ENCODE measurements at regions not wholly inside any gene's neighbourhood (a gene's known extent, or its start where the extent isn't known, plus 50 kb on each side); places are given as distances from the start of the nearest gene placed in this dataset.
"Not testable (repeated sequence)": the region's sequence is repeated elsewhere in the genome, so short reads cannot be mapped to it uniquely, and the experiment has no call there.

DNA sequence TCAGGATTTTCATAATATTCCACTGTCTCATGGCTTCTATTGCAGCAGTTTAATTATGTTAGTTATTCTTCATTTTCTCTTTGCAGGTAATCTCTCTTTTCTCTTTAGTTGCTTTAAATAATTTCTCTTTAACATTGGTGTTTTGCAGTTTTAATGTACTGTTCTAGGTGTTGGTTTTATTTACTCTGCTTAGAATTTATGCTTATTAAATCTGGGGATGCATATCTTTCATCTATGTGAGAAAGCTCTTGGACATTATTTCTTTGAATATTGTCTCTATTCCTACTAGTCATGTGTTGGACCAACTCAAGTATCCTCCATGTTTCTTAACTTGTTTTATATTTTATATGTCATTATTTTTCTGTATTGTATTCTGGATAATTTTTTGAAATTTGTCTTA, 218.7 kb upstream of the TUT7 start:
- CTCF ChIA-PET = no interaction called here
- Mint-ChIP-seq H3K4me3 (no peak overlapping the region), H3K9me3 (no peaks in the 10 kb centered on the region), H3K27me3 (no peaks in the 10 kb centered on the region), H3K27ac (no peak overlapping the region), H3K4me1 (no peaks in the 10 kb centered on the region), H3K36me3 (no peaks in the 10 kb centered on the region)
- no peak for DNase-seq

GRCh38 chr9:86565603-86566002, 211.4 kb upstream of the TUT7 start:
- H3K4me3 Mint-ChIP-seq, H3K4me1 Mint-ChIP-seq, H3K36me3 Mint-ChIP-seq, H3K27me3 Mint-ChIP-seq, H3K9me3 Mint-ChIP-seq, CTCF ChIA-PET, H3K27ac Mint-ChIP-seq, DNase-seq: not testable (repeated sequence)

GRCh38 chr9:86563936-86564335, 209.7 kb upstream of the TUT7 start:
- H3K4me3 Mint-ChIP-seq = no peak overlapping the region
- CTCF ChIA-PET = no interaction called here
- H3K4me1 Mint-ChIP-seq = no peaks in the 10 kb centered on the region
- H3K9me3 Mint-ChIP-seq = peaks cover 7% of the 10 kb centered on the region
- H3K27me3 Mint-ChIP-seq = no peaks in the 10 kb centered on the region
- H3K36me3 Mint-ChIP-seq = no peaks in the 10 kb centered on the region
- DNase-seq = no peak
- no peak overlapping the region for H3K27ac Mint-ChIP-seq

DNA sequence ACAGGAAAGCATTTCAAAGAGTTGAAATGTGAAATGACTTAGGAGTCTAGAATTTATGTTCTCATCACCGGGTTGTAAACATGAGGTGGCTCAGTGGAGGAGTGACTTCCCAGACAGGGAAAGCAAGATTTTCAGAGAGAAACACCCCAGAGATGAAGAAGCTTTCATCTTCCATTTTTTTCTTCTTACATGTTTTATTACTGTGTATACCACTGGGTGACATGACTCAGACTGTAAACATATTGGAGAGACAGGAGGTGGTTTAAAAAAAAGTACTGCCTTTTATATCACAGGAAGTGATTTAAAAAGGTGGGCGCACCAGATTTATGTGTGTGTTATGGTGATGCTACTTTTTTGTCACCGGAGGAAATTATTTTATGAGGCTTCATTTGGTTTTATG, 209.1 kb upstream of the TUT7 start:
- H3K27me3 Mint-ChIP-seq = no peaks in the 10 kb centered on the region
- no peak overlapping the region for H3K4me3 Mint-ChIP-seq
- DNase-seq = no peak
- peaks cover 7% of the 10 kb centered on the region for H3K9me3 Mint-ChIP-seq
- no peaks in the 10 kb centered on the region for H3K36me3 Mint-ChIP-seq
- no peaks in the 10 kb centered on the region for H3K4me1 Mint-ChIP-seq
- CTCF ChIA-PET = no interaction called here
- H3K27ac Mint-ChIP-seq = no peak overlapping the region

DNA sequence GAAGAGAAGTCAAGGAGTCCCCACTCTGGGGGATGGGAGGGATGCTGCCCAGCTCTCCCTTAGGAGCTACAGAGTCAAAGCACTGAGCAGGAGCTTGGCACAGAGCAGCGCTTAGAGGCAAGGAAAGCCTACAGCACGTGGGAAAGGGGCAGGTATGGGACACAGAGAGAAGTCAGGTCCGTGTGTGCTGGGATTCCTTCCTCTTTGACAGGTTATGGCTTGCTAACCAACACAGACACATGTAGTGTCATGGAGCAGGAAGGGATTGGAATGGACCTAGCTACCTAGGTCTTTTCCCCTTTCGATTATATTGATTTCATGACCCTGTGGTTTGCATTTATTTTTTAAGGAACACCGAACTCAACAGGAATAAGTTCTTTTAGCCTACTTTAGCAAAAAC, 208.5 kb upstream of the TUT7 start:
- Mint-ChIP-seq H3K27me3 (no peaks in the 10 kb centered on the region), H3K27ac (no peak overlapping the region), H3K4me3 (no peak overlapping the region), H3K36me3 (no peaks in the 10 kb centered on the region), H3K9me3 (peaks cover 7% of the 10 kb centered on the region), H3K4me1 (no peaks in the 10 kb centered on the region)
- DNase-seq = no peak
- CTCF ChIA-PET = no interaction called here

DNA sequence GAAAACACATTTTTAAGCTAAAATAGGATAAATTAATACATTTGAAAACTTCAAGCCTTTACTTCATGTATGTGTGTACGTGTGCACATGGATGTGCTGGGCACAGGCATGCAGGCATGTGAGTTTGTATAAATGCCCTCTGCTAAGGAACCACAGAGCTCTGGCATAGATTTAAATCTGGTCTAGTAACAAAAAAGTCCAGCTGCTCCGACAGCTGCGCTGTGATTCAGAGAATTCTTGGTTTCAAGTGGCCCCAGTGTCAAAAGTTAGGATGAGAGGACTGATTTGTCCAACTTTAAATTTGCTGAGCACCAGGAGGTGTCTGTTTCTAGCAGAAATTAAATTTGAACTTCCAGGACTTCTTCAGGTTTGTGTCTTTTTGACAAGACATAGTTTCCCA, 203.7 kb upstream of the TUT7 start:
- no peaks in the 10 kb centered on the region for H3K9me3 Mint-ChIP-seq
- CTCF ChIA-PET = no interaction called here
- H3K36me3 Mint-ChIP-seq = no peaks in the 10 kb centered on the region
- no peak for DNase-seq
- H3K4me1 Mint-ChIP-seq = no peaks in the 10 kb centered on the region
- H3K4me3 Mint-ChIP-seq = no peak overlapping the region
- H3K27ac Mint-ChIP-seq = no peak overlapping the region
- H3K27me3 Mint-ChIP-seq = peaks cover 4% of the 10 kb centered on the region

DNA sequence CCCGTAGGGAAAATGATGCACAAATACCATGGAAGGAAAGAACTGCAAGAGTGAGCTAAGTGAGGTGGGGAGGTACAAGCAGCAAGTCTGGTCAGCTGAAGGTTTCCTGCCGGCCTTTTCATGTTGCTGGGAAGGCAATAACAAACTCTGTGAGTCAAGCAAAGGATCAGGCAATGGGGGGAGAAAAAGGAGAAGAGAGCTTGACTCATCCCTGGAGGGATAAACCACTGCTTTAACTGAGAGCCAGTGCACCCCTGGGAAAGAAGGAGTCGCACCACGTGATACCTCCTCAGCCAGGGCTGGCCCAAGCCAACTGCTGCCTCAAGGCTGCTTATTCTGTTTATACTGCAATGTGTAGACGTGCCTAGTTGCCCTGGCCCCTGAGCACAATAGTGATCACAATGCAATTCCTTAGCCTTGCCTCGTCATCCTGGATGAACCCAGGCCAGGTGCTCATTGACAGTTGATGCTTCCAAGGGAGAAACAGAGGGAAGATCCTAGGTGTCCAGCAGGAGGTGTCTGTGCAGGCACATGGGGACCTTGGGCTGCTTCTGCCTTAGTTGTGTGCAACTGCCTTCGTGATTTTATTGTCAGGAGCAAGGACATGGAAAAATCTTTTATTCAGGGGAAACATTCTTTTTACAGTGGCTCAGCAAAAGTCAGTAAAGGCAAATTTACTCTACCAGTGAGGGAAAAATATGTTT, 203.0 kb upstream of the TUT7 start:
- no peak overlapping the region for H3K27ac Mint-ChIP-seq
- CTCF ChIA-PET = no interaction called here
- peaks cover 4% of the 10 kb centered on the region for H3K27me3 Mint-ChIP-seq
- DNase-seq = no peak
- no peak overlapping the region for H3K4me3 Mint-ChIP-seq
- no peaks in the 10 kb centered on the region for H3K36me3 Mint-ChIP-seq
- no peaks in the 10 kb centered on the region for H3K9me3 Mint-ChIP-seq
- H3K4me1 Mint-ChIP-seq = no peaks in the 10 kb centered on the region

GRCh38 chr9:86555661-86556060, 201.5 kb upstream of the TUT7 start:
- no peaks in the 10 kb centered on the region for H3K9me3 Mint-ChIP-seq
- no peak overlapping the region for H3K4me3 Mint-ChIP-seq
- DNase-seq = no peak
- no peaks in the 10 kb centered on the region for H3K36me3 Mint-ChIP-seq
- H3K27ac Mint-ChIP-seq = no peak overlapping the region
- CTCF ChIA-PET = no interaction called here
- no peaks in the 10 kb centered on the region for H3K4me1 Mint-ChIP-seq
- peaks cover 4% of the 10 kb centered on the region for H3K27me3 Mint-ChIP-seq

GRCh38 chr9:86550401-86550800, 196.2 kb upstream of the TUT7 start:
- H3K4me1 Mint-ChIP-seq = no peaks in the 10 kb centered on the region
- CTCF ChIA-PET = no interaction called here
- peaks cover 4% of the 10 kb centered on the region for H3K27me3 Mint-ChIP-seq
- H3K27ac Mint-ChIP-seq = no peak overlapping the region
- no peaks in the 10 kb centered on the region for H3K36me3 Mint-ChIP-seq
- no peak overlapping the region for H3K4me3 Mint-ChIP-seq
- no peaks in the 10 kb centered on the region for H3K9me3 Mint-ChIP-seq
- no peak for DNase-seq

DNA sequence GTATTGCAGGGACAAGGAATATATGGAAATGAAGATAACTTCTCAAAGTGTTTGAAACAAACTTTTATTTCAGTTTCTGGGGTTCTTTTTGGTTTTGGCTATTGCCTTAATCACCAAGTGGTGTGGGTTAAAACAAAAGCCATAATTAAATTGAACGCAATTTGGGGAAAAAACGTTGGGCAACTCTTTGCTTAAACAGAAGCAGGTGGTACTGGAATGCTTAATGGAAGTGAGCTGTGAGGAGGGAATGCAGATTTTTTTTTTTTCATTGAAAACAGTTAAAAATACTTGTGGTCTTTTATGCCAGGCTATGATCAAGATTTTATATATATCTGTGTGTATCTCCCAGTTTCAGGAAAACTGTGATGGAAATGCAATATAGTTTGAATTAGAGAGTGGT, 195.7 kb upstream of the TUT7 start:
- Mint-ChIP-seq H3K27me3 (peaks cover 4% of the 10 kb centered on the region), H3K4me3 (no peak overlapping the region), H3K9me3 (no peaks in the 10 kb centered on the region), H3K27ac (no peak overlapping the region), H3K4me1 (no peaks in the 10 kb centered on the region), H3K36me3 (no peaks in the 10 kb centered on the region)
- DNase-seq = no peak
- CTCF ChIA-PET = no interaction called here

- Mint-ChIP-seq H3K27ac (no peak overlapping the region), H3K27me3 (peaks cover 4% of the 10 kb centered on the region), H3K4me1 (no peaks in the 10 kb centered on the region), H3K4me3 (no peak overlapping the region), H3K36me3 (no peaks in the 10 kb centered on the region), H3K9me3 (no peaks in the 10 kb centered on the region)
- no peak for DNase-seq
- CTCF ChIA-PET = no interaction called here
These were observed 195.2 kb upstream of the TUT7 start for GRCh38 chr9:86549401-86549811.

DNA sequence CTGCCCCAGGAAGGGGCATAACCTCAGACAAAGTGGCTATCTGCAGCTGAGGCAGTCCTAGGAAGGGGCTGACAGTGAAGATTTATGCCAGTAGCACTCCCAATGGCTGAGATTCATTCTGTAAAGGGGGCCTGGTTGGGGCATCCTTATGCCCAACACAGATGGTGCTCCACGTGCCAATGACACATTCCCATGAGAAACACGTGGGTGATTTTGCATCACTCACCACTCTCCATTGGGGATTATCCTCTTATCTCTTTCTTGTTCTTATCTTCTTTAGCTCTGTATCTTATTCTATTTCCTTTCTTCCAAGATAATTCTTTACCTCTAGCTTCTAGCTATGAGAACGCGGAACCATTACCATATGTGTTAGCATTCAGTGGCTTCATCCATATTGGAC, 194.0 kb upstream of the TUT7 start:
- Mint-ChIP-seq H3K27ac (no peak overlapping the region), H3K27me3 (no peaks in the 10 kb centered on the region), H3K36me3 (no peaks in the 10 kb centered on the region), H3K9me3 (no peaks in the 10 kb centered on the region), H3K4me1 (no peaks in the 10 kb centered on the region), H3K4me3 (no peak overlapping the region)
- DNase-seq = no peak
- CTCF ChIA-PET = no interaction called here

- Mint-ChIP-seq H3K4me1 (no peaks in the 10 kb centered on the region), H3K36me3 (no peaks in the 10 kb centered on the region), H3K4me3 (no peak overlapping the region), H3K9me3 (no peaks in the 10 kb centered on the region), H3K27ac (no peak overlapping the region), H3K27me3 (no peaks in the 10 kb centered on the region)
- no peak for DNase-seq
- CTCF ChIA-PET = no interaction called here
These were observed 193.4 kb upstream of the TUT7 start for GRCh38 chr9:86547571-86547970.

DNA sequence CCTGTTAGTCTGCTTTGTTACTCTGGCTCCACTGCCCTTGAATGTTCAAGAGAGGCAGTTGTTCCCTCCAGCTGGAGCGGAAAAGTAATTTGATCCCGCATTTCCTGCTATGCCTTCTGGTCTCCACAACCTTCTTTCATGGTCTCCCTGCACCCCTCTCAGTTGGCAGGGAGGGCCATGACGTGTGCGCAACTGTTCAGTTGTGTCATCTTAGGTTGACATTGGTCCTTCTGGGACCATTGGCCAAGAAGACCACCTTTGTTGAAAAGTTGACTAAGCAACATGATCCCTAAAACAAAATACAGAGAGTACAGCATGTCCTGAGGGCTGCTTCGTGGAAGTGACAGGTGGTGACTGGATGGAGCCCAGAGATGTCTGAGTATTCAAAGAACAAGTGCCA, 192.5 kb upstream of the TUT7 start:
- no peak overlapping the region for H3K4me3 Mint-ChIP-seq
- no peak for DNase-seq
- H3K9me3 Mint-ChIP-seq = no peaks in the 10 kb centered on the region
- CTCF ChIA-PET = no interaction called here
- no peaks in the 10 kb centered on the region for H3K4me1 Mint-ChIP-seq
- no peaks in the 10 kb centered on the region for H3K36me3 Mint-ChIP-seq
- no peak overlapping the region for H3K27ac Mint-ChIP-seq
- H3K27me3 Mint-ChIP-seq = no peaks in the 10 kb centered on the region

DNA sequence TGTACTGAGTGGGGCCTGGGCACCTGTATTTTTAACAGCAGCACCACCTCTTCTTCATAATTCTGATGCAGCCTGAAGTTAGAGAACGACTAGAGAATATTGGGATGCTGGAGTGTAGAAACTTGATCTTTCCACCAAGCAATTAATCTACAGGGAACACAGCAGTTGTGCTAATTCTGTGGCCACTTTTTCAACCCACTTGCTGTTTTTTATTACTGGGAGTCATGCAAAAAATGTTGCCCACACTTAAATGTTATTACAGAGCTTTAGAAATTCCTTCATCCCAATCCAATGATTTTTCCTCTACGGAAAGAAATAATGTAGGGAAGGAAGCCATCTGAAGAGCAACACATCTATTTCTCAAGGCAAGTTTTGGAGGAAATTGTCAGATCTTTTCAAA, 190.9 kb upstream of the TUT7 start:
- no peak for DNase-seq
- no peaks in the 10 kb centered on the region for H3K9me3 Mint-ChIP-seq
- H3K27me3 Mint-ChIP-seq = no peaks in the 10 kb centered on the region
- CTCF ChIA-PET = no interaction called here
- no peaks in the 10 kb centered on the region for H3K36me3 Mint-ChIP-seq
- H3K27ac Mint-ChIP-seq = no peak overlapping the region
- H3K4me1 Mint-ChIP-seq = no peaks in the 10 kb centered on the region
- H3K4me3 Mint-ChIP-seq = no peak overlapping the region

DNA sequence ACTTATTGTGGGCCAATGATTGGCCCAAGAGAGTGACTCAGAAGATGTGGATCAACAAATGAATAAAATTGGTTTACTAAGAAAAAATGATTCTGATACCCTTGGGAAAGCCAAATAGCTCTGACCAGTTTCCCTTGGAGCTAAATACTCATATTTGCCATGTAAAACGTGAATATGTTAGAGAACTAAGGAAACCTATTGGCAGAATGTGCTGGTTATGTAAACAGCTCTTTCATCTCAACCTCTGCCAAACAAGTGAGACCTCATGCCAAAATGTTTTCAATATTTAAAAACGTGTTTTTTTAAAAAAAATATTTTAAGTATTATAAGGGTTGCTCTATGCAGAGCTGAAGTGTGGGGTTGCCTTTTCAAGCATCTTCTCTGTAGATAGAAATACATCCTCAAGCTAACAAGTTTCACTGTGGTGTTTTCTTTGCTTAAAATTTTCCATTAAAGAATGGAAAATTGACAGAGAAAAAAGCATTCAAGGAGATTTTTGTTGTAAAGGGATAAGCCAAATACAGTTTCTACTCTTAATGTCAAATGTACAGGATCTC, 186.9 kb upstream of the TUT7 start:
- H3K36me3 Mint-ChIP-seq = no peaks in the 10 kb centered on the region
- no peak overlapping the region for H3K27ac Mint-ChIP-seq
- DNase-seq = no peak
- no peaks in the 10 kb centered on the region for H3K4me1 Mint-ChIP-seq
- no peaks in the 10 kb centered on the region for H3K27me3 Mint-ChIP-seq
- CTCF ChIA-PET = no interaction called here
- no peak overlapping the region for H3K4me3 Mint-ChIP-seq
- no peaks in the 10 kb centered on the region for H3K9me3 Mint-ChIP-seq

Measured in activated naive CD4-positive, alpha-beta T cell treated with anti-CD3 and anti-CD28 coated beads, Interleukin-2, amount 10 ng/mL, durations not matched to agents 7 days and 5 days (primary cell).